GM19035 (cell line): ENCODE measurements at regions not wholly inside any gene's neighbourhood (a gene's known extent, or its start where the extent isn't known, plus 50 kb on each side); places are given as distances from the start of the nearest gene placed in this dataset.
"Not testable (repeated sequence)": the region's sequence is repeated elsewhere in the genome, so short reads cannot be mapped to it uniquely, and the experiment has no call there.

Experiments
- ATAC-seq: cut with Tn5 transposase; IDR thresholded peaks from one replicate; pipeline ENCODE4 v1.9.1; 2021; ENCODE audit not compliant: unreplicated experiment

- ATAC-seq = no peak
Observed at GRCh38 chr12:91767237-91767636, 378.4 kb downstream of the BTG1 start.

- no peak for ATAC-seq
Observed at GRCh38 chr12:91766454-91766853, 379.2 kb downstream of the BTG1 start.

GRCh38 chr12:91763654-91764370 is 381.8 kb downstream of the BTG1 start:
- no peak for ATAC-seq

- ATAC-seq = no peak
Observed at GRCh38 chr12:91753649-91754048, 392.0 kb downstream of the BTG1 start.

- ATAC-seq = no peak
Observed at GRCh38 chr12:91746976-91747375, 398.7 kb downstream of the BTG1 start.

GRCh38 chr12:91744597-91744996 is 401.0 kb downstream of the BTG1 start:
- ATAC-seq = no peak

GRCh38 chr12:91743704-91744321 is 401.8 kb downstream of the BTG1 start:
- ATAC-seq = no peak

- ATAC-seq = no peak
Observed at GRCh38 chr12:91743280-91743679, 402.4 kb downstream of the BTG1 start.

GRCh38 chr12:91741932-91742331 is 403.7 kb downstream of the BTG1 start:
- ATAC-seq = no peak

GRCh38 chr12:91733846-91734245 is 411.8 kb downstream of the BTG1 start:
- ATAC-seq = not testable (repeated sequence)

GRCh38 chr12:91732086-91732485 is 413.6 kb downstream of the BTG1 start:
- ATAC-seq = no peak

- ATAC-seq = no peak
Observed at GRCh38 chr12:91729543-91729942, 416.1 kb downstream of the BTG1 start.

GRCh38 chr12:91723191-91723590 is 422.5 kb downstream of the BTG1 start:
- no peak for ATAC-seq

GRCh38 chr12:91722072-91722471 is 423.6 kb downstream of the BTG1 start:
- no peak for ATAC-seq

GRCh38 chr12:91721023-91721422 is 424.6 kb downstream of the BTG1 start:
- no peak for ATAC-seq

GRCh38 chr12:91718326-91718725 is 427.3 kb downstream of the BTG1 start:
- ATAC-seq = no peak

GRCh38 chr12:91717804-91718203 is 427.8 kb downstream of the BTG1 start:
- ATAC-seq = no peak

- not testable (repeated sequence) for ATAC-seq
Observed at GRCh38 chr12:91711925-91712324, 433.7 kb downstream of the BTG1 start.

GRCh38 chr12:91706466-91706865 is 439.2 kb downstream of the BTG1 start:
- no peak for ATAC-seq

- no peak for ATAC-seq
Observed at GRCh38 chr12:91704446-91704845, 441.2 kb downstream of the BTG1 start.

GRCh38 chr12:91703491-91704283 is 442.0 kb downstream of the BTG1 start:
- no peak for ATAC-seq

GRCh38 chr12:91702843-91703425 is 442.7 kb downstream of the BTG1 start:
- ATAC-seq = no peak
